ENCODE measurements at regions not wholly inside any gene's neighbourhood (a gene's known extent, or its start where the extent isn't known, plus 50 kb on each side); places are given as distances from the start of the nearest gene placed in this dataset.
"Not testable (repeated sequence)": the region's sequence is repeated elsewhere in the genome, so short reads cannot be mapped to it uniquely, and the experiment has no call there.

DNA sequence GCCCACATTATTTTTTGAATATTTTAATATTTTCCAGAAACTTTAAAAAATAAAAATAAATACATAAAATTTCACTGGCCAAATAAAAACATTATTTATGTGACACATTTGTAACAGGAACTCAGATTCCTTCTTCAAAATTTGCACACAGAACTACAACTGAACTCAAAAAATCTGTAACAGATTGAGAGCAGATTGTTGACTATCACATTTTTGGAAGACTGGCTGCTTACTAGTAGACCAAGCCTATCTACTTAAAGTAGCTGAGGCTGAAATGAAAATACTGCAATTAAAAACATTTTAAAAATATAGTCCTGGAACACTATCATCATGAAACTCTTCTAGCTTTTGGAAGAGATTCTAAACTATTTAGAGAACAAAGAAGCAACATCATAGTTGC, 203.9 kb downstream of the SH3BGRL start:
- TF ChIP-seq CTCF (conservative IDR thresholded peaks at IDR 0.05; ENCODE audit: low read depth, low read length): no peak
- no peaks in the 10 kb centered on the region for H4K20me1 ChIP-seq (ENCODE audit: insufficient read depth)
- no peaks in the 10 kb centered on the region for H3K36me3 ChIP-seq (ENCODE audit: insufficient read depth)
- no peaks in the 10 kb centered on the region for H3K4me1 ChIP-seq (ENCODE audit: low read depth, poor library complexity, severe bottlenecking)
- H2AFZ ChIP-seq (ENCODE audit: low read depth): no peak overlapping the region
- no peak overlapping the region for H3K4me3 ChIP-seq (IDR thresholded peaks at IDR 0.05; ENCODE audit: insufficient read depth, low read depth, low read length)
- H3K79me2 ChIP-seq (ENCODE audit: insufficient read depth, low read depth): no peaks in the 10 kb centered on the region
- H3K4me2 ChIP-seq: no peak overlapping the region
- H3K9ac ChIP-seq: no peak overlapping the region
- no peaks in the 10 kb centered on the region for H3K27me3 ChIP-seq (ENCODE audit: insufficient read depth, low read depth)
- H3K27ac ChIP-seq: no peak overlapping the region

- Histone ChIP-seq H3K27ac (no peak overlapping the region), H3K4me3 (IDR thresholded peaks at IDR 0.05; ENCODE audit: insufficient read depth, low read depth, low read length) (no peak overlapping the region), H3K27me3 (ENCODE audit: insufficient read depth, low read depth) (no peaks in the 10 kb centered on the region), H4K20me1 (ENCODE audit: insufficient read depth) (no peaks in the 10 kb centered on the region), H3K36me3 (ENCODE audit: insufficient read depth) (no peaks in the 10 kb centered on the region), H3K4me2 (no peak overlapping the region), H3K79me2 (ENCODE audit: insufficient read depth, low read depth) (no peaks in the 10 kb centered on the region), H2AFZ (ENCODE audit: low read depth) (no peak overlapping the region), H3K9ac (no peak overlapping the region), H3K4me1 (ENCODE audit: low read depth, poor library complexity, severe bottlenecking) (no peaks in the 10 kb centered on the region)
- TF ChIP-seq CTCF (conservative IDR thresholded peaks at IDR 0.05; ENCODE audit: low read depth, low read length): no peak
Observed at GRCh38 chrX:81411517-81411916, 209.6 kb downstream of the SH3BGRL start.

DNA sequence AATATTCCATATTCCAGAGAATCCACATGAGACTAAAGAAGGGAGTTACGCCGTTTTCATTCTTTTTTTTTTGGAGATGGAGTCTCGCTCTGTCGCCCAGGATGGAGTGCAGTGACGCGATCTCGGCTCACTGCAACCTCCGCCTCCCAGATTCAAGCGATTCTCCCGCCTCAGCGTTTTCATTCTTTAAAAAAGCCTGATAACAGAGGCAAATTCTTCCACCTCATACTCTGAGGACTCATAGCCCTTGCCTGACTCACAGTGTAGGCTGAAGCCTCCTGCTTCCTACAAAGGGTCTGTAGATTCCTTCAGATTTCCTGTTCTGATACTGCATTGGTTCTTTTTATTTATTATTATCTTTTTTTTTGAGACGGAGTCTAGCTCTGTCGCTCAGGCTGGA, 210.5 kb downstream of the SH3BGRL start:
- Histone ChIP-seq H3K36me3 (ENCODE audit: insufficient read depth) (no peaks in the 10 kb centered on the region), H3K9ac (no peak overlapping the region), H3K4me1 (ENCODE audit: low read depth, poor library complexity, severe bottlenecking) (no peaks in the 10 kb centered on the region), H3K4me2 (no peak overlapping the region), H3K27ac (no peak overlapping the region), H3K27me3 (ENCODE audit: insufficient read depth, low read depth) (no peaks in the 10 kb centered on the region), H2AFZ (ENCODE audit: low read depth) (no peak overlapping the region), H3K79me2 (ENCODE audit: insufficient read depth, low read depth) (no peaks in the 10 kb centered on the region), H3K4me3 (IDR thresholded peaks at IDR 0.05; ENCODE audit: insufficient read depth, low read depth, low read length) (no peak overlapping the region), H4K20me1 (ENCODE audit: insufficient read depth) (no peaks in the 10 kb centered on the region)
- TF ChIP-seq CTCF (conservative IDR thresholded peaks at IDR 0.05; ENCODE audit: low read depth, low read length): no peak

DNA sequence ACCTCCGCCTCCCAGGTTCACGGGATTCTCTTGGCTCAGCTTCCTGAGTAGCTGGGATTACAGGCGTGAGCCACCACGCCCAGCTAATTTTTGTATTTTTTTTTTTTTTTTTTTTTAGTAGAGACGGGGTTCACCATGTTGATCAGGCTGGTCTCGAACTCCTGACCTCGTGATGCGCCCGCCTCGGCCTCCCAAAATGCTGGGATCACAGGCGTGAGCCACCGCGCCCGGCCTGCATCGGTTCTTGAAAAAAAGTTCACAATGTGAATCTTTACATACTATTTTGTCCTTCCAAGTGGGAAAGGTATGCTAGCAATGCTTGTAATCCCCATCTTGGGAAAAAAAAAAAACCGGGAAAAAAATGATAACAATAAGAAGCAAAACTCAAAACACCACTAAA, 211.0 kb downstream of the SH3BGRL start:
- not testable (repeated sequence) for H3K27me3 ChIP-seq (ENCODE audit: insufficient read depth, low read depth); H3K4me2 ChIP-seq; H3K27ac ChIP-seq; H3K9ac ChIP-seq; H2AFZ ChIP-seq (ENCODE audit: low read depth); H4K20me1 ChIP-seq (ENCODE audit: insufficient read depth); H3K4me1 ChIP-seq (ENCODE audit: low read depth, poor library complexity, severe bottlenecking); H3K4me3 ChIP-seq (IDR thresholded peaks at IDR 0.05; ENCODE audit: insufficient read depth, low read depth, low read length); H3K36me3 ChIP-seq (ENCODE audit: insufficient read depth); H3K79me2 ChIP-seq (ENCODE audit: insufficient read depth, low read depth)

DNA sequence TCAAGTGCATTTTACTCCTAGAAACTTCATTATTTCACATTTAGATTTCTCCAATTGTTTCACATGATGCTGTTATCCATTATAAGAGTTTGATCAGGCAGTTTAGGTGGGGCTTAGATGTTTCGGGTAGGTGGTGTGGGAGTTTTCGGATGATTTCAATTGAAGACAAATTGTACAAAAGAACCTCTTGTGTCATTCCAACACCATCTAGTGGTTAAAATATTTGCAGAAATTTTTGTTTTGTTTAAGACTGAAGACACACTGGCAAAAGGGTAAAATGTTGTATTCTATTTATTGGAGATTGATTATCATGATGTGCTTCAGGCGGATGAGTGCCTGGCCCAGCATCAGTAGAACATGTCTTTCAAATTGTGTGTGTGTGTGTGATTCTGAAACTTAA, 212.7 kb downstream of the SH3BGRL start:
- Histone ChIP-seq H3K4me2 (no peak overlapping the region), H3K4me3 (IDR thresholded peaks at IDR 0.05; ENCODE audit: insufficient read depth, low read depth, low read length) (no peak overlapping the region), H3K27me3 (ENCODE audit: insufficient read depth, low read depth) (no peaks in the 10 kb centered on the region), H3K27ac (no peak overlapping the region), H3K9ac (no peak overlapping the region), H3K79me2 (ENCODE audit: insufficient read depth, low read depth) (no peaks in the 10 kb centered on the region), H3K36me3 (ENCODE audit: insufficient read depth) (no peaks in the 10 kb centered on the region), H2AFZ (ENCODE audit: low read depth) (no peak overlapping the region), H4K20me1 (ENCODE audit: insufficient read depth) (no peaks in the 10 kb centered on the region), H3K4me1 (ENCODE audit: low read depth, poor library complexity, severe bottlenecking) (no peaks in the 10 kb centered on the region)
- TF ChIP-seq CTCF (conservative IDR thresholded peaks at IDR 0.05; ENCODE audit: low read depth, low read length): no peak

Measured in KMS-11 (cell line).